AG08396 (cell line): ENCODE measurements at regions not wholly inside any gene's neighbourhood (a gene's known extent, or its start where the extent isn't known, plus 50 kb on each side); places are given as distances from the start of the nearest gene placed in this dataset.
A peak's percentile ranks its signal among the peaks of the same experiment; 100 is the strongest.

Experiments used
- DNase-seq: peaks from one replicate; pipeline ENCODE4 v3.0.0; 2012; ENCODE audit warnings: low spot score, mixed read lengths

GRCh38 chr4:108328383-108328732, 159.6 kb upstream of the LEF1 start:
- no peak for DNase-seq

- DNase-seq: no peak
These were observed 159.1 kb upstream of the LEF1 start for GRCh38 chr4:108327642-108328382.

GRCh38 chr4:108325561-108325960, 156.8 kb upstream of the LEF1 start:
- no peak for DNase-seq

- no peak for DNase-seq
These were observed 155.7 kb upstream of the LEF1 start for GRCh38 chr4:108324450-108324849.

GRCh38 chr4:108322497-108322896, 153.8 kb upstream of the LEF1 start:
- no peak for DNase-seq

GRCh38 chr4:108320061-108320460, 151.3 kb upstream of the LEF1 start:
- DNase-seq: no peak

GRCh38 chr4:108317377-108317776, 148.6 kb upstream of the LEF1 start:
- no peak for DNase-seq

- no peak for DNase-seq
These were observed 147.0 kb upstream of the LEF1 start for GRCh38 chr4:108315694-108316093.

- DNase-seq: no peak
These were observed 146.3 kb upstream of the LEF1 start for GRCh38 chr4:108314900-108315589.

- DNase-seq: no peak
These were observed 145.0 kb upstream of the LEF1 start for GRCh38 chr4:108313546-108314339.

- no peak for DNase-seq
These were observed 142.6 kb upstream of the LEF1 start for GRCh38 chr4:108311313-108311712.

- peak; percentile 7 for DNase-seq
These were observed 134.9 kb upstream of the LEF1 start for GRCh38 chr4:108303488-108304177.

- DNase-seq: no peak
These were observed 133.0 kb upstream of the LEF1 start for GRCh38 chr4:108301545-108302251.

- no peak for DNase-seq
These were observed 128.9 kb upstream of the LEF1 start for GRCh38 chr4:108297605-108298004.

GRCh38 chr4:108292229-108292628, 123.5 kb upstream of the LEF1 start:
- DNase-seq: no peak

GRCh38 chr4:108291137-108291536, 122.4 kb upstream of the LEF1 start:
- no peak for DNase-seq

- DNase-seq: no peak
These were observed 119.2 kb upstream of the LEF1 start for GRCh38 chr4:108287834-108288413.

- DNase-seq: no peak
These were observed 111.3 kb upstream of the LEF1 start for GRCh38 chr4:108280072-108280471.

GRCh38 chr4:108276690-108277089, 108.0 kb upstream of the LEF1 start:
- no peak for DNase-seq

- DNase-seq: no peak
These were observed 104.3 kb upstream of the LEF1 start for GRCh38 chr4:108272986-108273385.

- no peak for DNase-seq
These were observed 103.8 kb upstream of the LEF1 start for GRCh38 chr4:108272561-108272960.
